ENCODE measurements at regions not wholly inside any gene's neighbourhood (a gene's known extent, or its start where the extent isn't known, plus 50 kb on each side); places are given as distances from the start of the nearest gene placed in this dataset.
A peak's percentile ranks its signal among the peaks of the same experiment; 100 is the strongest.

DNA sequence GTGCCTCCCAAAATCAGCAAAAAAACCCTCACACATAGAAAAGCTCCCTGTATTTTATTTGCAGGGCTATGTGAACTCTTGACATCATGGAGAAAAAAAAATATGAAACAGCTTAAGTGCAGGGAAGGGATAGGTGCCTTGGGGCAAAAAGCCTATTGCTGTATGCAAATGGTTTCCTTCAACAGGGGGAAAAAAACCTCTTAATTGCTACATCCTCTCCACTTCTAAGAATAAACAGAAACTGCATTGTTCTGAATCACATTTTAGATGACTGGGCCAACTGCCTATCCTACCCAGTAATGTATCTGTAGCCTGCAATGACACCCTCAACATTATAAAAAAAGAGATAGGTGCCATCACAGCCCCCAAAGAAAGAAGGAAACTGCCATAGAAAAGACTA is 229.4 kb upstream of the GALNTL6 start:
- Histone ChIP-seq H2BK12ac (ENCODE audit: low read depth, low read length) (no peak overlapping the region), H4K8ac (ENCODE audit: extremely low read depth, insufficient read depth, low read length) (no peak overlapping the region), H3K9me3 (ENCODE audit: insufficient read depth in 2 of 2, low read depth in 1 of 2, low read length in 1 of 2) (no peaks in the 10 kb centered on the region), H3K18ac (ENCODE audit: extremely low read depth, low read length) (no peak overlapping the region), H3K27me3 (replicated peaks in 1 of 4; ENCODE audit: control insufficient read depth in 3 of 4, extremely low read depth in 1 of 4, insufficient read depth in 3 of 4, low read length in 3 of 4) (no peaks in the 10 kb centered on the region), H3K9ac (replicated peaks in 1 of 4; ENCODE audit: extremely low read depth in 1 of 4, low read depth in 3 of 4, low read length in 3 of 4) (no peak overlapping the region), H2BK120ac (replicated peaks; ENCODE audit: low read depth, low read length) (no peak overlapping the region), H3K4me2 (ENCODE audit: insufficient read depth in 1 of 2, low read depth in 2 of 2, low read length in 2 of 2) (no peak overlapping the region), H3K23me2 (ENCODE audit: low read depth, low read length) (no peaks in the 10 kb centered on the region), H2BK20ac (ENCODE audit: low read length) (no peak overlapping the region), H3K4ac (replicated peaks; ENCODE audit: insufficient read length, low read depth, low read length) (no peak overlapping the region), H3K4me3 (ENCODE audit: extremely low read depth in 1 of 4, insufficient read depth in 2 of 4, low read depth in 3 of 4, low read length in 4 of 4) (no peak overlapping the region), H3K79me1 (ENCODE audit: low read depth, low read length) (no peaks in the 10 kb centered on the region), H3K36me3 (ENCODE audit: control insufficient read depth in 2 of 4, insufficient read depth in 4 of 4, low read length in 3 of 4) (no peaks in the 10 kb centered on the region), H4K5ac (ENCODE audit: insufficient read length, low read depth, low read length) (no peak overlapping the region), H3K79me2 (ENCODE audit: control insufficient read depth in 1 of 2, insufficient read depth in 2 of 2, low read length in 2 of 2) (no peaks in the 10 kb centered on the region), H3K56ac (replicated peaks; ENCODE audit: insufficient read length, low read depth, low read length) (no peak overlapping the region), H3K23ac (ENCODE audit: insufficient read length) (no peak overlapping the region), H2BK5ac (ENCODE audit: low read depth, low read length) (no peak overlapping the region), H2BK15ac (ENCODE audit: low read length) (no peak overlapping the region), H2AFZ (ENCODE audit: low read length) (no peak overlapping the region), H3K14ac (ENCODE audit: insufficient read length) (peak overlapping the region; percentile 83), H2AK5ac (ENCODE audit: low read depth, low read length) (no peak overlapping the region), H3K4me1 (replicated peaks in 1 of 4; ENCODE audit: control insufficient read depth in 3 of 4, insufficient read depth in 4 of 4, low read length in 3 of 4) (no peaks in the 10 kb centered on the region; a peak in 3 of 7 replicates), H4K91ac (replicated peaks; ENCODE audit: insufficient read length, low read length) (no peak overlapping the region), H3K27ac (ENCODE audit: low read depth, low read length) (no peak overlapping the region), H4K20me1 (replicated peaks in 1 of 2; ENCODE audit: control insufficient read depth in 1 of 2, insufficient read depth in 2 of 2, low read length in 2 of 2) (no peaks in the 10 kb centered on the region)
- POLR2A ChIA-PET (ENCODE audit: partially characterized antibody): no interaction called here
- FAIRE-seq (no peak), DNase-seq (ENCODE audit: low read depth in 1 of 2, low spot score in 2 of 2) (no peak)
- TF ChIP-seq SIRT6 (IDR thresholded peaks at IDR 0.05; ENCODE audit: low read length) (no peak), POLR2AphosphoS5 (IDR thresholded peaks at IDR 0.05; ENCODE audit: low read depth, low read length) (no peak), ASH2L (IDR thresholded peaks at IDR 0.05; ENCODE audit: low read length) (no peak)
- CTCF ChIA-PET (ENCODE audit: partially characterized antibody): no interaction called here
